Colonic mucosa (tissue), 4 donors: ENCODE measurements at regions not wholly inside any gene's neighbourhood (a gene's known extent, or its start where the extent isn't known, plus 50 kb on each side); places are given as distances from the start of the nearest gene placed in this dataset.

ENCODE experiments used
- DNase-seq: peaks from one replicate; pipeline ENCODE4 v3.0.0-alpha.2; 2020
- H3K27ac ChIP-seq: fragments of 200-600 bp; one replicate; pipeline ENCODE4 v1.8.0; 2021
- H3K27me3 ChIP-seq: fragments of 200-600 bp; one replicate; pipeline ENCODE4 v1.8.0; 2021
- H3K36me3 ChIP-seq: fragments of 200-600 bp; one replicate; pipeline ENCODE4 v1.8.0; 2021
- H3K4me1 ChIP-seq: fragments of 200-600 bp; one replicate; pipeline ENCODE4 v1.8.0; 2021; ENCODE audit warnings: mild to moderate bottlenecking
- H3K4me3 ChIP-seq: fragments of 200-600 bp; one replicate; pipeline ENCODE4 v1.8.0; 2021
- H3K9ac ChIP-seq, 2 donors: one replicate each; pipeline ENCODE4 v1.7.0; 2013; ENCODE audit warnings: control low read depth in 2 of 2, low read depth in 2 of 2, low read length in 2 of 2
- H3K9me3 ChIP-seq: fragments of 200-600 bp; one replicate; pipeline ENCODE4 v1.8.0; 2021
- CTCF ChIP-seq: fragments of 200-600 bp; IDR thresholded peaks from one replicate; pipeline ENCODE4 v1.8.0; 2022; ENCODE audit warnings: antibody characterized with exemption, mild to moderate bottlenecking
- intact Hi-C: fragments of 100-400 bp; cut with DNase I; formaldehyde crosslinking; loops from one replicate; pipeline ENCODE4 v1.14.1; 2022
- donor health status: healthy.
- donor health status: DM: no; HTN: no; CAD: no.
- donor health status: DM: no; HTN: no; CAD: no.

- no peak for DNase-seq
- TF ChIP-seq CTCF: no peak
- Histone ChIP-seq H3K27me3 (no peaks in the 10 kb centered on the region), H3K27ac (no peak overlapping the region), H3K9ac (no peak overlapping the region), H3K4me3 (no peak overlapping the region), H3K36me3 (no peaks in the 10 kb centered on the region), H3K4me1 (no peaks in the 10 kb centered on the region), H3K9me3 (no peaks in the 10 kb centered on the region)
- intact Hi-C loops: loop anchor here (5.0 to 10.0 kb wide), 2 partner anchors 278 to 456 kb away; no protein-coding TSS in a partner anchor
Measured at GRCh38 chr14:30002859-30003258, 75.2 kb upstream of the PRKD1 start.

- Histone ChIP-seq H3K27me3 (no peaks in the 10 kb centered on the region), H3K9me3 (no peaks in the 10 kb centered on the region), H3K36me3 (no peaks in the 10 kb centered on the region), H3K4me3 (no peak overlapping the region), H3K27ac (no peak overlapping the region), H3K4me1 (no peaks in the 10 kb centered on the region), H3K9ac (no peak overlapping the region)
- intact Hi-C loops: loop anchor here (10.0 kb wide), 1 partner anchor 280 kb away; no protein-coding TSS in a partner anchor
- peak; percentile 66 for TF ChIP-seq CTCF
- no peak for DNase-seq
Measured at GRCh38 chr14:30005114-30005808, 77.6 kb upstream of the PRKD1 start.

GRCh38 chr14:30006695-30007094, 79.0 kb upstream of the PRKD1 start:
- Histone ChIP-seq H3K4me3 (no peak overlapping the region), H3K27me3 (no peaks in the 10 kb centered on the region), H3K9me3 (no peaks in the 10 kb centered on the region), H3K36me3 (no peaks in the 10 kb centered on the region), H3K9ac (no peak overlapping the region), H3K27ac (no peak overlapping the region), H3K4me1 (no peaks in the 10 kb centered on the region)
- TF ChIP-seq CTCF: no peak
- no peak for DNase-seq
- intact Hi-C loops: loop anchor here (10.0 kb wide), 1 partner anchor 282 kb away; no protein-coding TSS in a partner anchor

- Histone ChIP-seq H3K27me3 (no peaks in the 10 kb centered on the region), H3K27ac (no peak overlapping the region), H3K36me3 (no peaks in the 10 kb centered on the region), H3K9ac (no peak overlapping the region), H3K4me1 (no peaks in the 10 kb centered on the region), H3K9me3 (no peaks in the 10 kb centered on the region), H3K4me3 (no peak overlapping the region)
- TF ChIP-seq CTCF: no peak
- intact Hi-C loops: no loop called here
- no peak for DNase-seq
Measured at GRCh38 chr14:30015489-30015888, 87.8 kb upstream of the PRKD1 start.

- Histone ChIP-seq H3K9ac (no peak overlapping the region), H3K4me3 (no peak overlapping the region), H3K9me3 (no peaks in the 10 kb centered on the region), H3K27me3 (no peaks in the 10 kb centered on the region), H3K4me1 (no peaks in the 10 kb centered on the region), H3K27ac (no peak overlapping the region), H3K36me3 (no peaks in the 10 kb centered on the region)
- DNase-seq: no peak
- intact Hi-C loops: no loop called here
- no peak for TF ChIP-seq CTCF
Measured at GRCh38 chr14:30016002-30016401, 88.4 kb upstream of the PRKD1 start.
